HepG2 (cell line): ENCODE measurements at regions not wholly inside any gene's neighbourhood (a gene's known extent, or its start where the extent isn't known, plus 50 kb on each side); places are given as distances from the start of the nearest gene placed in this dataset.
A peak's percentile ranks its signal among the peaks of the same experiment; 100 is the strongest.

Experiments used
- ATAC-seq: fragments of 200-7000 bp; cut with Tn5 transposase; 3 replicates; pipeline ENCODE4 v1.9.1; 2020; ENCODE audit warnings: mild to moderate bottlenecking, moderate library complexity
- BruUV-seq: library from RNA; stranded (reverse); fragments of 400-500 nt; replicated peaks from 2 replicates; lab custom pipeline; 2021; lab: Mats Ljungman, UMichigan
- CTCF ChIA-PET: fragments of 300-600 bp; formaldehyde crosslinking; extraction: SDS; loops from one replicate; lab custom pipeline; 2021; ENCODE audit warnings: low total read pairs, inconsistent platforms, low intra/inter-chr PET ratio; lab: Yijun Ruan, JAX
- POLR2A ChIA-PET: fragments of 350-600 bp; sonication (Branson Sonifier 250); formaldehyde crosslinking; loops from one replicate; lab custom pipeline; 2020; ENCODE audit warnings: antibody characterized with exemption, inconsistent platforms; lab: Yijun Ruan, JAX
- DNase-seq: peaks from one replicate; pipeline ENCODE4 v3.0.0-alpha.2; 2015; ENCODE audit warnings: low spot score
- FAIRE-seq: peaks from 3 replicates; lab custom pipeline; 2011; peaks lifted over from hg19 to GRCh38; lab: Jason Lieb, UNC
- H2AFZ ChIP-seq: one replicate; pipeline ENCODE4 v1.6.1; 2011; ENCODE audit warnings: low read length, inconsistent platforms
- H3K27ac ChIP-seq: fragments of 300-600 bp; 3 replicates; pipeline ENCODE4 v1.8.0; 2011; ENCODE audit warnings: mixed run types, mild to moderate bottlenecking, mixed read lengths, low read length, inconsistent platforms; ENCODE audit not compliant: insufficient read depth; ENCODE audit errors: extremely low read length
- H3K27me3 ChIP-seq, 2 experiments: fragments of 200-600 bp in 1 of 2; 2 replicates in 1 of 2; 3 replicates in 1 of 2; pipeline versions ENCODE4 v1.6.0 to v1.8.0; 2011; ENCODE audit warnings: low read length in 2 of 2, mild to moderate bottlenecking in 2 of 2, moderate library complexity in 2 of 2, inconsistent platforms in 1 of 2; ENCODE audit not compliant: insufficient read depth in 2 of 2, control insufficient read depth in 1 of 2
- H3K36me3 ChIP-seq, 2 experiments: fragments of 200-600 bp in 1 of 2; replicated peaks in 1 of 2; 2 replicates in 1 of 2; 3 replicates in 1 of 2; pipeline versions ENCODE4 v1.5.1 to v1.8.0; 2011; ENCODE audit warnings: low read length in 2 of 2, inconsistent platforms in 1 of 2; ENCODE audit not compliant: insufficient read depth in 2 of 2, control insufficient read depth in 1 of 2
- H3K4me1 ChIP-seq: 2 replicates; pipeline ENCODE4 v1.5.1; 2012; ENCODE audit warnings: low read length, inconsistent platforms; ENCODE audit not compliant: insufficient read depth
- H3K4me2 ChIP-seq: 2 replicates; pipeline ENCODE4 v1.6.0; 2011; ENCODE audit warnings: low read depth, low read length, inconsistent platforms
- H3K4me3 ChIP-seq, 3 experiments: fragments of 200-600 bp in 1 of 3; sonication (generic), shearing (Covaris generic) in 1 of 3; replicated peaks in 1 of 3; 2 replicates each; pipeline ENCODE4 v1.5.1; 2011 to 2016; ENCODE audit warnings: low read length in 3 of 3, inconsistent platforms in 2 of 3, low read depth in 2 of 3, mild to moderate bottlenecking in 2 of 3, control low read depth in 1 of 3, mixed read lengths in 1 of 3; ENCODE audit not compliant: insufficient read depth in 1 of 3
- H3K79me2 ChIP-seq: one replicate; pipeline ENCODE4 v1.6.1; 2011; ENCODE audit warnings: low read length, inconsistent platforms; ENCODE audit not compliant: insufficient read depth
- H3K9ac ChIP-seq: 2 replicates; pipeline ENCODE4 v1.6.0; 2011; ENCODE audit warnings: mild to moderate bottlenecking, low read depth, low read length, inconsistent platforms; ENCODE audit not compliant: insufficient read depth
- H3K9me3 ChIP-seq: 2 replicates; pipeline ENCODE4 v1.5.1; 2012; ENCODE audit warnings: mild to moderate bottlenecking, low read length
- H4K20me1 ChIP-seq: 2 replicates; pipeline ENCODE4 v1.6.0; 2011; ENCODE audit warnings: inconsistent platforms, mild to moderate bottlenecking, low read length, moderate library complexity; ENCODE audit not compliant: insufficient read depth
- FOXK2 ChIP-seq: fragments of 450-650 bp; IDR thresholded peaks from 2 replicates; pipeline ENCODE4 v1.6.1; 2016
- HNRNPK ChIP-seq: fragments of 200-400 bp; formaldehyde crosslinking; IDR thresholded peaks from 2 replicates; pipeline ENCODE4 v1.6.1; 2018; ENCODE audit warnings: low read length, low read depth, moderate library complexity, mild to moderate bottlenecking; ENCODE audit not compliant: poor library complexity, severe bottlenecking
- LCORL ChIP-seq, 2 experiments: fragments of 450-650 bp in 1 of 2; sonication (generic) in 1 of 2; formaldehyde crosslinking in 1 of 2; IDR thresholded peaks; 2 replicates each; pipeline versions ENCODE4 v1.5.0 to v1.6.1; 2017 to 2020; ENCODE audit warnings: antibody characterized with exemption in 1 of 2, missing genetic modification reagents in 1 of 2
- MLXIP ChIP-seq: sonication (generic); formaldehyde crosslinking; IDR thresholded peaks from 2 replicates; pipeline ENCODE4 v1.9.0; 2021; ENCODE audit warnings: missing genetic modification reagents, borderline replicate concordance
- NBN ChIP-seq: fragments of 450-650 bp; conservative IDR thresholded peaks from 2 replicates; pipeline ENCODE4 v1.6.1; 2017
- PLRG1 ChIP-seq: fragments of 450-650 bp; conservative IDR thresholded peaks from 2 replicates; pipeline ENCODE4 v1.6.1; 2016
- PPARG ChIP-seq: conservative IDR thresholded peaks from 2 replicates; pipeline ENCODE4 v1.6.1; 2016; ENCODE audit warnings: missing biosample characterization, missing genetic modification reagents
- in situ Hi-C: cut with HindIII; loops from 2 replicates; pipeline ENCODE4 v1.10.0; 2017; ENCODE audit warnings: low pct_unique_long_range_greater_than_20kb; ENCODE audit not compliant: extremely low pct_ligation_motif_present
- intact Hi-C: fragments of 100-400 bp; cut with micrococcal nuclease; formaldehyde crosslinking; loops from one replicate; pipeline ENCODE4 v1.10.0; 2022; ENCODE audit not compliant: unreplicated experiment

GRCh38 chr20:24064915-24065314 is 76.3 kb upstream of the GGTLC1 start:
- Histone ChIP-seq H3K27me3 (no peaks in the 10 kb centered on the region), H3K27ac (no peak overlapping the region), H3K4me2 (no peak overlapping the region), H3K4me3 (no peak overlapping the region), H3K36me3 (no peaks in the 10 kb centered on the region), H3K79me2 (no peaks in the 10 kb centered on the region), H3K9me3 (no peaks in the 10 kb centered on the region), H3K4me1 (no peaks in the 10 kb centered on the region), H4K20me1 (no peaks in the 10 kb centered on the region), H3K9ac (no peak overlapping the region), H2AFZ (no peak overlapping the region)
- ChIA-PET CTCF (no interaction called here), POLR2A (no interaction called here)
- no peak for TF ChIP-seq MLXIP (CRISPR knock-in tag)
- no peak for TF ChIP-seq PPARG (CRISPR knock-in tag)
- TF ChIP-seq NBN = 0 out of 2 replicates have a peak, but pooled peaks have one; percentile 50
- TF ChIP-seq FOXK2 = peak; percentile 37; the same call in 1 of the 2 replicates
- peak; percentile 48 for TF ChIP-seq HNRNPK
- 0 out of 2 replicates have a peak, but pooled peaks have one; percentile 9 for TF ChIP-seq LCORL (IDR thresholded peaks at IDR 0.05)
- TF ChIP-seq LCORL (CRISPR knock-in tag; IDR thresholded peaks at IDR 0.05) = no peak
- TF ChIP-seq PLRG1 = 0 out of 2 replicates have a peak, but pooled peaks have one; percentile 68
- DNase-seq = no peak
- ATAC-seq = no peak
- in situ Hi-C loops = no loop called here
- no TSS peak for BruUV-seq
- intact Hi-C loops = loop anchor here (1.0 kb wide), 1 partner anchor 37 kb away; no protein-coding TSS in a partner anchor
- no peak for FAIRE-seq
